ENCODE measurements at regions not wholly inside any gene's neighbourhood (a gene's known extent, or its start where the extent isn't known, plus 50 kb on each side); places are given as distances from the start of the nearest gene placed in this dataset.

DNA sequence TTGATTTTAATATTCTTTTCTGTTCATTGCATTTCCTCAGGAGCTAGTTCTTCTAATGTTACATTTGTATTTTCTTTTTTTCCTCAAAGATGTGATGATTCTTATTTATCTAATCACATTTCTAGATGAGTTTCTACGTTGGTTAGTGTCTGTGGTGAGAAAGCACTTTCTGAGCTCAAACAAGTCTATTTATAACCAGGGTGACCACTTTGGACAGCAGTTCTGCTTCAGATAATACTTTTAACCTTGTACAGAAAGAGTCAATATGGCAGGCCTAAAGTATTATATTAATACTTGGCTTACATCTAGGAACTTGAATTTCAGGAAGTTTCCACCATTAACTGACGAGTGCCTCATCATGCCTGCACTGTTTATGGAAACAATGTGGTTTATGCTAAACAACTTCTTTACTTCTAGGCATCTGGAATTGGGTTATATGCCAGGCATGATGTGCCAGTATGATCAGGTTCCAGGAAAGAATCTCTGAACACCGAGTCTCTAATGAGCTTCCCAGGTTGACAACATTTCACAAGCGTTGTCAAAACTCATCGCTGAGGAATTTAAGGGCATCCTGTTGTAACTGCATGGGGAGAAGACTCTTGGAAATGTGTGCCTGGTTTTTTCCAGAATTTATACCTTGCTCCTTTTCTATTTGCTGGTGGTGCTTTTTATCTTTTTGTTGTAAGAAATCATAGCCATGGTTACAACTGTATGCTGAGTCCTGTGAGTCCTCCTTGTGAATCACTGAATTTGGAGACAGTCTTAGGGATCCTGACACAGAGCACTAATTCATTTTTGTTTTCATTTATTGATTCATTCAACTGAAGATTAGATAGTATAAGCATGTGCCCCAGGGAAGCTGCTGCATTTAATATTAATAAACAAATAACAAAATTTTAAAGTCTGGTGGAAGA is 344.4 kb upstream of the PCDH9 start:
- TF ChIP-seq POLR2A (IDR thresholded peaks at IDR 0.05) (no peak), POLR2AphosphoS5 (IDR thresholded peaks at IDR 0.05) (no peak)
- TF ChIP-seq, protein P1, sequence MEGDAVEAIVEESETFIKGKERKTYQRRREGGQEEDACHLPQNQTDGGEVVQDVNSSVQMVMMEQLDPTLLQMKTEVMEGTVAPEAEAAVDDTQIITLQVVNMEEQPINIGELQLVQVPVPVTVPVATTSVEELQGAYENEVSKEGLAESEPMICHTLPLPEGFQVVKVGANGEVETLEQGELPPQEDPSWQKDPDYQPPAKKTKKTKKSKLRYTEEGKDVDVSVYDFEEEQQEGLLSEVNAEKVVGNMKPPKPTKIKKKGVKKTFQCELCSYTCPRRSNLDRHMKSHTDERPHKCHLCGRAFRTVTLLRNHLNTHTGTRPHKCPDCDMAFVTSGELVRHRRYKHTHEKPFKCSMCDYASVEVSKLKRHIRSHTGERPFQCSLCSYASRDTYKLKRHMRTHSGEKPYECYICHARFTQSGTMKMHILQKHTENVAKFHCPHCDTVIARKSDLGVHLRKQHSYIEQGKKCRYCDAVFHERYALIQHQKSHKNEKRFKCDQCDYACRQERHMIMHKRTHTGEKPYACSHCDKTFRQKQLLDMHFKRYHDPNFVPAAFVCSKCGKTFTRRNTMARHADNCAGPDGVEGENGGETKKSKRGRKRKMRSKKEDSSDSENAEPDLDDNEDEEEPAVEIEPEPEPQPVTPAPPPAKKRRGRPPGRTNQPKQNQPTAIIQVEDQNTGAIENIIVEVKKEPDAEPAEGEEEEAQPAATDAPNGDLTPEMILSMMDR (IDR thresholded peaks at IDR 0.05 in 8 of 11, conservative IDR thresholded peaks at IDR 0.05 in 3 of 11) = no peak
- intact Hi-C loops (cut with DNase I; ENCODE audit: low total_unique reads) = no loop called here
- H3K9me3 ChIP-seq = no peaks in the 10 kb centered on the region
- no peak for DNase-seq
- H3K4me3 ChIP-seq = no peak overlapping the region
- H3K27me3 ChIP-seq (replicated peaks in 1 of 7) = no peaks in the 10 kb centered on the region
- H3K4me1 ChIP-seq = no peaks in the 10 kb centered on the region
- 71 to 81% (median 75%) methylated on average over 5 of the region's 5 CpGs for WGBS, 5 donors
- H3K36me3 ChIP-seq = no peaks in the 10 kb centered on the region
- no peak overlapping the region for H3K27ac ChIP-seq

GRCh38 chr13:67568205-67568604 is 338.1 kb upstream of the PCDH9 start:
- Histone ChIP-seq H3K4me1 (no peaks in the 10 kb centered on the region), H3K4me3 (no peak overlapping the region), H3K36me3 (no peaks in the 10 kb centered on the region), H3K9me3 (peaks cover 0 to 5% (median 0%) of the 10 kb centered on the region in 8 donors), H3K27ac (no peak overlapping the region), H3K27me3 (replicated peaks in 1 of 7) (no peaks in the 10 kb centered on the region)
- intact Hi-C loops (cut with DNase I; ENCODE audit: low total_unique reads) = no loop called here
- no peak for DNase-seq
- 80 to 93% (median 84%) methylated on average over 4 of the region's 4 CpGs for WGBS, 5 donors
- TF ChIP-seq POLR2A (IDR thresholded peaks at IDR 0.05) = no peak
- TF ChIP-seq, protein P1 (IDR thresholded peaks at IDR 0.05 in 8 of 11, conservative IDR thresholded peaks at IDR 0.05 in 3 of 11) = no peak

- no peak for DNase-seq
- intact Hi-C loops (cut with DNase I; ENCODE audit: low total_unique reads) = no loop called here
- Histone ChIP-seq H3K9me3 (peaks cover 0 to 38% (median 24%) of the 10 kb centered on the region in 8 donors), H3K36me3 (no peaks in the 10 kb centered on the region), H3K27me3 (replicated peaks in 1 of 7) (no peaks in the 10 kb centered on the region), H3K27ac (no peak overlapping the region), H3K4me1 (no peaks in the 10 kb centered on the region), H3K4me3 (no peak overlapping the region)
- TF ChIP-seq POLR2AphosphoS5 (IDR thresholded peaks at IDR 0.05) (no peak), POLR2A (IDR thresholded peaks at IDR 0.05) (no peak)
- TF ChIP-seq, protein P1 (IDR thresholded peaks at IDR 0.05 in 8 of 11, conservative IDR thresholded peaks at IDR 0.05 in 3 of 11) = no peak
- 82 to 95% (median 86%) methylated on average over 2 of the region's 2 CpGs for WGBS, 5 donors
These were observed 327.6 kb upstream of the PCDH9 start for GRCh38 chr13:67557642-67558241.

GRCh38 chr13:67557118-67557517 is 327.0 kb upstream of the PCDH9 start:
- Histone ChIP-seq H3K36me3 (no peaks in the 10 kb centered on the region), H3K4me3 (no peak overlapping the region), H3K9me3 (peaks cover 0 to 36% (median 24%) of the 10 kb centered on the region in 8 donors), H3K27me3 (replicated peaks in 1 of 7) (no peaks in the 10 kb centered on the region), H3K27ac (no peak overlapping the region), H3K4me1 (no peaks in the 10 kb centered on the region)
- WGBS, 5 donors = 31 to 72% (median 70%) methylated on average over 1 of the region's 1 CpG
- intact Hi-C loops (cut with DNase I; ENCODE audit: low total_unique reads) = no loop called here
- TF ChIP-seq, protein P1 (IDR thresholded peaks at IDR 0.05 in 8 of 11, conservative IDR thresholded peaks at IDR 0.05 in 3 of 11) = no peak
- TF ChIP-seq POLR2AphosphoS5 (IDR thresholded peaks at IDR 0.05) (no peak), POLR2A (IDR thresholded peaks at IDR 0.05) (no peak)
- DNase-seq = no peak

All from spleen (tissue), 11 donors.